Sigmoid colon (tissue), 4 donors: ENCODE measurements at regions not wholly inside any gene's neighbourhood (a gene's known extent, or its start where the extent isn't known, plus 50 kb on each side); places are given as distances from the start of the nearest gene placed in this dataset.

Experiments
- CTCF ChIP-seq, 4 experiments: fragments of 450-650 bp in 3 of 4; fragments of 200-600 bp in 1 of 4; IDR thresholded peaks; one replicate each; pipeline ENCODE4 v1.5.1; 2016 to 2019; ENCODE audit warnings: antibody characterized with exemption in 4 of 4, mild to moderate bottlenecking in 3 of 4, moderate library complexity in 2 of 4
- POLR2AphosphoS5 ChIP-seq, 4 donors: sonication (generic); formaldehyde crosslinking; IDR thresholded peaks; one replicate each; pipeline ENCODE4 v1.6.1; 2017; ENCODE audit warnings: antibody characterized with exemption in 4 of 4

GRCh38 chr9:12516031-12516430 is 177.2 kb upstream of the TYRP1 start:
- no peak for TF ChIP-seq POLR2AphosphoS5 (IDR thresholded peaks at IDR 0.05)
- no peak for TF ChIP-seq CTCF (IDR thresholded peaks at IDR 0.05)
